ENCODE measurements at regions not wholly inside any gene's neighbourhood (a gene's known extent, or its start where the extent isn't known, plus 50 kb on each side); places are given as distances from the start of the nearest gene placed in this dataset.
"Not testable (repeated sequence)": the region's sequence is repeated elsewhere in the genome, so short reads cannot be mapped to it uniquely, and the experiment has no call there.

DNA sequence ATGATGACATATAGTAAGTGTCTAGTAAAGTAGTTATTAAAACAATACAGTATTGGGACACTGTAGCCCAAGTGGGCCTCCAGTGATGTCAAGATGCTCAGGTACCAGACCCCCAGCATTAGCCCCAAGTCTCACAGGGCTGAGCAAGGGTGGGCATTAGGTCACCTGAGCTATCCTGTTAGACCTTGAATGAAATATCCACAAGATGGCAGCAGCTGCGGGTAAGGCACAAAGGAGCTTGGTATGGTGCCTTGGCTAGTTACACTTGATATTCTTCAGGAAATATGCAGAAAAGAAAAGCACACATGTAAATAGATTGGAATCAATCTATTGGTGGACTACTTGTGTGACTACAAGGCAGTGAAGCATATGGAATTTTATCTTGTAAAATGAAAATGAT lies 701.8 kb upstream of the ADGRB3 start:
- H3K9me3 ChIP-seq (ENCODE audit: control insufficient read depth, low read depth, low read length): no peaks in the 10 kb centered on the region
- no peak overlapping the region for H3K9ac ChIP-seq (ENCODE audit: low read length)

GRCh38 chr6:67922588-67922987 lies 712.5 kb upstream of the ADGRB3 start:
- H3K36me3 ChIP-seq (ENCODE audit: control insufficient read depth, low read depth, low read length): not testable (repeated sequence)

More for the DNA sequence above, 701.8 kb upstream of the ADGRB3 start:
- no peaks in the 10 kb centered on the region for H3K27me3 ChIP-seq (ENCODE audit: control insufficient read depth, insufficient read depth, low read length)
- H3K36me3 ChIP-seq (ENCODE audit: control insufficient read depth, low read depth, low read length): no peaks in the 10 kb centered on the region
- no peak overlapping the region for H3K4me3 ChIP-seq (ENCODE audit: low read length)
- H3K4me1 ChIP-seq (ENCODE audit: control insufficient read depth, low read depth, low read length): no peaks in the 10 kb centered on the region
- H3K27ac ChIP-seq (ENCODE audit: low read length): no peak overlapping the region

GRCh38 chr6:67920040-67920439 lies 715.0 kb upstream of the ADGRB3 start:
- not testable (repeated sequence) for H3K4me3 ChIP-seq (ENCODE audit: low read length); H3K27me3 ChIP-seq (ENCODE audit: control insufficient read depth, insufficient read depth, low read length); H3K9me3 ChIP-seq (ENCODE audit: control insufficient read depth, low read depth, low read length); H3K36me3 ChIP-seq (ENCODE audit: control insufficient read depth, low read depth, low read length); H3K4me1 ChIP-seq (ENCODE audit: control insufficient read depth, low read depth, low read length); H3K27ac ChIP-seq (ENCODE audit: low read length); H3K9ac ChIP-seq (ENCODE audit: low read length)

More at GRCh38 chr6:67922588-67922987, 712.5 kb upstream of the ADGRB3 start:
- H3K9me3 ChIP-seq (ENCODE audit: control insufficient read depth, low read depth, low read length); H3K9ac ChIP-seq (ENCODE audit: low read length); H3K4me3 ChIP-seq (ENCODE audit: low read length); H3K4me1 ChIP-seq (ENCODE audit: control insufficient read depth, low read depth, low read length); H3K27me3 ChIP-seq (ENCODE audit: control insufficient read depth, insufficient read depth, low read length); H3K27ac ChIP-seq (ENCODE audit: low read length): not testable (repeated sequence)

DNA sequence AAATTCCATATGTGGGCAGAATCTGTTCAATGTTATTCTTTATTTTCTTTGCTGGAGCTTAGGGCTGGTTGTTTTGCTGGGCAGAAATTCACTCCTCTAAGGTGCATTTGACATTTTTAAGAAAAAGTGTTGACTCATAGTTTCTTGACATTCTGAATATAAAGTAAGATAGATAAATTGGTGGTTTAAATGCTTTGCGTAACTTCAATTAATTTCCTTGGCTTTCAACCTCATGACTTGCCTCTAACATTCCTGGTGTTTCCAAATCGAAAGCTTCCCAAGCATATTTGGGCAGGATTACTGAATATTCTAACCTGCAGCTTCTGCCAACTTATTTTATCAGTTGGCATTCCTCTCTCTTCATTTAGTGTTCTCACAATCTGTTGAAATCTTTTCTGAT lies 718.7 kb upstream of the ADGRB3 start:
- Histone ChIP-seq H3K4me3 (ENCODE audit: low read length) (no peak overlapping the region), H3K4me1 (ENCODE audit: control insufficient read depth, low read depth, low read length) (no peaks in the 10 kb centered on the region), H3K9ac (ENCODE audit: low read length) (no peak overlapping the region), H3K27ac (ENCODE audit: low read length) (no peak overlapping the region), H3K36me3 (ENCODE audit: control insufficient read depth, low read depth, low read length) (no peaks in the 10 kb centered on the region), H3K9me3 (ENCODE audit: control insufficient read depth, low read depth, low read length) (no peaks in the 10 kb centered on the region), H3K27me3 (ENCODE audit: control insufficient read depth, insufficient read depth, low read length) (no peaks in the 10 kb centered on the region)

- Histone ChIP-seq H3K27me3 (ENCODE audit: control insufficient read depth, insufficient read depth, low read length) (no peaks in the 10 kb centered on the region), H3K9ac (ENCODE audit: low read length) (no peak overlapping the region), H3K9me3 (ENCODE audit: control insufficient read depth, low read depth, low read length) (no peaks in the 10 kb centered on the region), H3K4me3 (ENCODE audit: low read length) (no peak overlapping the region), H3K36me3 (ENCODE audit: control insufficient read depth, low read depth, low read length) (no peaks in the 10 kb centered on the region), H3K27ac (ENCODE audit: low read length) (no peak overlapping the region), H3K4me1 (ENCODE audit: control insufficient read depth, low read depth, low read length) (no peaks in the 10 kb centered on the region)
Measured at GRCh38 chr6:67914419-67914818, 720.7 kb upstream of the ADGRB3 start.

DNA sequence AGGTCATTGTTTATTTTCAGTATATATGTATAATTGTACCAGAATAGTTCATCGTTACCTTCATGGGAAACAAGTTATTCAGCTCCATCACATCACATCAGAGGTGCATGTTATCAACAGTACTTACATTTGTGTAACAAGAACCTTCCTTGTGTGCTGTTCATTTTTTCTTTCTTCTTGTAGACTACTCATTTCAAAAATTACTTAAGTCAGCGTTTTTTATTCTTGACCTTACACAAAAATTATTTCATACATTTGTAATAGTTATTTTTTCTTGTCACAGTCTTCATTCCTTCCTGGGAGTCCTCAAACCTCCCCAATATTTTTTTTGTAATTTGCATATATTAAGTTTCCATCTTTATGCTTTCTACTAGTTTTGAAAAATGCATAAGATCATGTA lies 725.7 kb upstream of the ADGRB3 start:
- no peak overlapping the region for H3K27ac ChIP-seq (ENCODE audit: low read length)
- H3K4me3 ChIP-seq (ENCODE audit: low read length): no peak overlapping the region
- H3K9ac ChIP-seq (ENCODE audit: low read length): no peak overlapping the region
- no peaks in the 10 kb centered on the region for H3K36me3 ChIP-seq (ENCODE audit: control insufficient read depth, low read depth, low read length)
- no peaks in the 10 kb centered on the region for H3K9me3 ChIP-seq (ENCODE audit: control insufficient read depth, low read depth, low read length)
- no peaks in the 10 kb centered on the region for H3K4me1 ChIP-seq (ENCODE audit: control insufficient read depth, low read depth, low read length)
- no peaks in the 10 kb centered on the region for H3K27me3 ChIP-seq (ENCODE audit: control insufficient read depth, insufficient read depth, low read length)

DNA sequence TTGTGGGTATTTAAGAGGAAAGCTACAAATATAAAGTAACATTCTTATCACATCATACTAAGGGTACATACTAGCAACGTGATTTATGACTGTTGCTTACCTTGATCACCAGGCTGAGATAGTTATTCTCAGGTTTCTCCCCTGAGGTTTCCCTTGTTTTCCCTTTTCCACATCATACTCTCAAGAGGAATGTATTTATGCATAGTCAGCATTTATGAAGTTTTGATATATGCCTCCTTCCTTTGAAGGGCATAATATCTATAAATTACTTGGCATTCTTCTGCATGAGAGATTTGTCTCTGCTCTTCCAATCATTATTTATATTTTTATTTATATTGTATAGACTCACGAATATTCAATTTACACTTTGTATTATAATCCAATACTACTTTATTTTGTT lies 726.7 kb upstream of the ADGRB3 start:
- Histone ChIP-seq H3K4me3 (ENCODE audit: low read length) (no peak overlapping the region), H3K27ac (ENCODE audit: low read length) (no peak overlapping the region), H3K36me3 (ENCODE audit: control insufficient read depth, low read depth, low read length) (no peaks in the 10 kb centered on the region), H3K27me3 (ENCODE audit: control insufficient read depth, insufficient read depth, low read length) (no peaks in the 10 kb centered on the region), H3K4me1 (ENCODE audit: control insufficient read depth, low read depth, low read length) (no peaks in the 10 kb centered on the region), H3K9ac (ENCODE audit: low read length) (no peak overlapping the region), H3K9me3 (ENCODE audit: control insufficient read depth, low read depth, low read length) (no peaks in the 10 kb centered on the region)

DNA sequence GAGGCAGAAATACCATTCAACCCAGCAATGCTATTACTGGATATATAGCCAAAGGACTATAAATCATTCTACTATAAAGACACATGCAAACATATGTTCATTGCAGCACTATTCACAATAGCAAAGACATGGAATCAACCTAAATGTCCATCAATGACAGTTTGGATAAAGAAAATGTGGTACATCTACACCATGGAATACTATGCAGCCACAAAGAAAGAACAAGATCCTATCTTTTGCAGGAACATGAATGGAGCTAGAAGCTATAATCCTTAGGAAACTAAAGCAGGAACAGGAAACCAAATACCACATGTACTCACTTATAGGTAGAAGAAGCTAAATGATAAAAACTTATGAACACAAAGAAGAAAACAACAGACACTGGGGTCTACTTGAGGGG lies 730.3 kb upstream of the ADGRB3 start:
- not testable (repeated sequence) for H3K27me3 ChIP-seq (ENCODE audit: control insufficient read depth, insufficient read depth, low read length); H3K4me1 ChIP-seq (ENCODE audit: control insufficient read depth, low read depth, low read length); H3K9me3 ChIP-seq (ENCODE audit: control insufficient read depth, low read depth, low read length); H3K36me3 ChIP-seq (ENCODE audit: control insufficient read depth, low read depth, low read length); H3K9ac ChIP-seq (ENCODE audit: low read length); H3K4me3 ChIP-seq (ENCODE audit: low read length); H3K27ac ChIP-seq (ENCODE audit: low read length)

- H3K27ac ChIP-seq (ENCODE audit: low read length): no peak overlapping the region
- H3K4me1 ChIP-seq (ENCODE audit: control insufficient read depth, low read depth, low read length): no peaks in the 10 kb centered on the region
- H3K27me3 ChIP-seq (ENCODE audit: control insufficient read depth, insufficient read depth, low read length): no peaks in the 10 kb centered on the region
- no peaks in the 10 kb centered on the region for H3K36me3 ChIP-seq (ENCODE audit: control insufficient read depth, low read depth, low read length)
- H3K4me3 ChIP-seq (ENCODE audit: low read length): no peak overlapping the region
- H3K9me3 ChIP-seq (ENCODE audit: control insufficient read depth, low read depth, low read length): no peaks in the 10 kb centered on the region
- H3K9ac ChIP-seq (ENCODE audit: low read length): no peak overlapping the region
Measured at GRCh38 chr6:67898875-67899274, 736.2 kb upstream of the ADGRB3 start.

- H3K9me3 ChIP-seq (ENCODE audit: control insufficient read depth, low read depth, low read length): no peaks in the 10 kb centered on the region
- no peak overlapping the region for H3K4me3 ChIP-seq (ENCODE audit: low read length)
- H3K9ac ChIP-seq (ENCODE audit: low read length): no peak overlapping the region
- H3K4me1 ChIP-seq (ENCODE audit: control insufficient read depth, low read depth, low read length): no peaks in the 10 kb centered on the region
- no peaks in the 10 kb centered on the region for H3K27me3 ChIP-seq (ENCODE audit: control insufficient read depth, insufficient read depth, low read length)
- H3K27ac ChIP-seq (ENCODE audit: low read length): no peak overlapping the region
- H3K36me3 ChIP-seq (ENCODE audit: control insufficient read depth, low read depth, low read length): no peaks in the 10 kb centered on the region
Measured at GRCh38 chr6:67897998-67898607, 737.0 kb upstream of the ADGRB3 start.

DNA sequence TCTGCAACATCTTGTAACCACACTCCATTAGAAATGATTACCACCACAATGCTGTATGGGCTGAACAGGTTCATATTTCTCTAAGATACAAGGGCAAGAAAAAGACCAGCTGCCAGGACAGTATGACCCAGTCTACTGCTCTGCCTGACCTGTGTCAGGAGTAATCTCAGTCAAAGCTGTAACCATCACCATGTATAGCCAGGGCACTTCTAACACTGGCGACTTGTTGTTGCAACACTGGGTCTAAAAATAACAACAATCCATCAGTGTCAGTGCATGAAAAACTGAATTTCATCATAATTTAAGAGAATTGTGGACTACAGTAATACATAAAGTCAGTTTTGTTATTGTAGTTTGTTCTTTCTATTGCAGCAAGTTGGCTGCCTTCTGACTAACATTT lies 738.6 kb upstream of the ADGRB3 start:
- no peaks in the 10 kb centered on the region for H3K27me3 ChIP-seq (ENCODE audit: control insufficient read depth, insufficient read depth, low read length)
- H3K9ac ChIP-seq (ENCODE audit: low read length): no peak overlapping the region
- no peak overlapping the region for H3K4me3 ChIP-seq (ENCODE audit: low read length)
- no peaks in the 10 kb centered on the region for H3K36me3 ChIP-seq (ENCODE audit: control insufficient read depth, low read depth, low read length)
- no peaks in the 10 kb centered on the region for H3K9me3 ChIP-seq (ENCODE audit: control insufficient read depth, low read depth, low read length)
- H3K4me1 ChIP-seq (ENCODE audit: control insufficient read depth, low read depth, low read length): no peaks in the 10 kb centered on the region
- no peak overlapping the region for H3K27ac ChIP-seq (ENCODE audit: low read length)

DNA sequence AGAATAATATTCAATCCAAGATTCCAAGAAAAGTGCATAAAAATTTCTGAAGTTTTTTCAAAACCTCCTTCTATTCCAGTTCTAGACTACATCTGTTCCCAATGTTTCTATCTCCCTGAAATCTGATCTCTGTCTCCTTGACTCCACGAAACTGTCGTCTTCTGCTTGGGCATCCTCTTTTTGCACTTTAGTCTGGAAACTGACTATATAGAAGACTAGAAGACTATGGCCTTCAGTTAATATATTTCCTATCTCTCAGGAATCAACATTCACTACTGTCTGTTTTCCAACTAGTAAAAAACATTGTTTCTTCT lies 745.4 kb upstream of the ADGRB3 start:
- no peaks in the 10 kb centered on the region for H3K9me3 ChIP-seq (ENCODE audit: control insufficient read depth, low read depth, low read length)
- H3K36me3 ChIP-seq (ENCODE audit: control insufficient read depth, low read depth, low read length): no peaks in the 10 kb centered on the region
- H3K27ac ChIP-seq (ENCODE audit: low read length): no peak overlapping the region
- H3K4me1 ChIP-seq (ENCODE audit: control insufficient read depth, low read depth, low read length): peaks cover 7% of the 10 kb centered on the region
- H3K4me3 ChIP-seq (ENCODE audit: low read length): no peak overlapping the region
- H3K9ac ChIP-seq (ENCODE audit: low read length): no peak overlapping the region
- no peaks in the 10 kb centered on the region for H3K27me3 ChIP-seq (ENCODE audit: control insufficient read depth, insufficient read depth, low read length)

Data from iPS-18a (cell line).